Tibial artery (tissue), 4 donors: ENCODE measurements at regions not wholly inside any gene's neighbourhood (a gene's known extent, or its start where the extent isn't known, plus 50 kb on each side); places are given as distances from the start of the nearest gene placed in this dataset.

ENCODE experiments used
- DNase-seq, 2 donors: peaks; one replicate each; pipeline ENCODE4 v3.0.0-alpha.2; 2019
- H3K27ac ChIP-seq, 2 donors: fragments of 200-600 bp; sonication (generic) in 1 of 2; 1 replicate in 1 of 2; 2 replicates in 1 of 2; pipeline ENCODE4 v1.5.1; 2018 to 2019; ENCODE audit warnings: mild to moderate bottlenecking in 1 of 2
- H3K27me3 ChIP-seq, 2 donors: fragments of 200-600 bp; sonication (generic) in 1 of 2; one replicate each; pipeline versions ENCODE4 v1.5.1 to v1.6.0; 2016 to 2019
- H3K36me3 ChIP-seq, 3 donors: fragments of 200-600 bp; sonication (generic) in 2 of 3; one replicate each; pipeline ENCODE4 v1.5.1; 2016 to 2019; ENCODE audit warnings: mild to moderate bottlenecking in 2 of 3
- H3K4me1 ChIP-seq, 4 donors: fragments of 200-600 bp; sonication (generic) in 2 of 4; 1 replicate in 3 of 4; 2 replicates in 1 of 4; pipeline ENCODE4 v1.5.1; 2016 to 2019
- H3K4me3 ChIP-seq, 2 donors: fragments of 200-600 bp; sonication (generic) in 1 of 2; 1 replicate in 1 of 2; 2 replicates in 1 of 2; pipeline ENCODE4 v1.5.1; 2018 to 2019; ENCODE audit warnings: mild to moderate bottlenecking in 2 of 2
- H3K9me3 ChIP-seq, 3 donors: fragments of 200-600 bp; sonication (generic) in 1 of 3; one replicate each; pipeline ENCODE4 v1.5.1; 2016 to 2019
- CTCF ChIP-seq, 2 experiments: fragments of 200-600 bp in 1 of 2; fragments of 450-650 bp in 1 of 2; IDR thresholded peaks; one replicate each; pipeline ENCODE4 v1.5.1; 2017 to 2019; ENCODE audit warnings: antibody characterized with exemption in 2 of 2, mild to moderate bottlenecking in 1 of 2, moderate library complexity in 1 of 2
- intact Hi-C: fragments of 100-400 bp; cut with DNase I; formaldehyde crosslinking; loops from one replicate; pipeline ENCODE4 v1.15.0; 2023; ENCODE audit warnings: low total_unique reads

- TF ChIP-seq CTCF (IDR thresholded peaks at IDR 0.05), result peak; percentile 27 to 43
- Histone ChIP-seq H3K27ac (peak overlapping the region; percentile 20 to 26), H3K4me1 (peaks cover 0 to 23% (median 19%) of the 10 kb centered on the region in 4 donors), H3K27me3 (no peaks in the 10 kb centered on the region), H3K4me3 (no peak overlapping the region), H3K36me3 (no peaks in the 10 kb centered on the region), H3K9me3 (no peaks in the 10 kb centered on the region)
- peak; percentile 91 to 96 for DNase-seq
- intact Hi-C loops, result no loop called here
Measured at GRCh38 chr12:68406134-68406576, 74.0 kb upstream of the MDM1 start.

- peaks cover 0 to 23% (median 19%) of the 10 kb centered on the region in 4 donors for H3K4me1 ChIP-seq
- no peak for DNase-seq
- TF ChIP-seq CTCF (IDR thresholded peaks at IDR 0.05), result no peak
- no peak overlapping the region for H3K4me3 ChIP-seq
- no peaks in the 10 kb centered on the region for H3K36me3 ChIP-seq
- intact Hi-C loops, result no loop called here
- no peaks in the 10 kb centered on the region for H3K27me3 ChIP-seq
- no peak overlapping the region for H3K27ac ChIP-seq
- H3K9me3 ChIP-seq, result no peaks in the 10 kb centered on the region
Measured at GRCh38 chr12:68406911-68407310, 74.7 kb upstream of the MDM1 start.

- peaks cover 0 to 17% (median 16%) of the 10 kb centered on the region in 4 donors for H3K4me1 ChIP-seq
- intact Hi-C loops, result no loop called here
- H3K9me3 ChIP-seq, result no peaks in the 10 kb centered on the region
- no peak for TF ChIP-seq CTCF (IDR thresholded peaks at IDR 0.05)
- no peak overlapping the region for H3K4me3 ChIP-seq
- H3K27ac ChIP-seq, result no peak overlapping the region
- no peaks in the 10 kb centered on the region for H3K36me3 ChIP-seq
- H3K27me3 ChIP-seq, result no peaks in the 10 kb centered on the region
- no peak for DNase-seq
Measured at GRCh38 chr12:68410018-68410660, 78.0 kb upstream of the MDM1 start.

GRCh38 chr12:68411371-68411770 lies 79.2 kb upstream of the MDM1 start:
- TF ChIP-seq CTCF (IDR thresholded peaks at IDR 0.05), result no peak
- H3K4me3 ChIP-seq, result no peak overlapping the region
- intact Hi-C loops, result no loop called here

GRCh38 chr12:68414988-68415387 lies 82.8 kb upstream of the MDM1 start:
- Histone ChIP-seq H3K4me3 (no peak overlapping the region), H3K27ac (no peak overlapping the region), H3K36me3 (no peaks in the 10 kb centered on the region), H3K9me3 (no peaks in the 10 kb centered on the region), H3K27me3 (no peaks in the 10 kb centered on the region), H3K4me1 (peaks cover 0 to 14% (median 2%) of the 10 kb centered on the region in 4 donors)
- TF ChIP-seq CTCF (IDR thresholded peaks at IDR 0.05), result no peak
- no peak for DNase-seq
- intact Hi-C loops, result no loop called here

More at GRCh38 chr12:68411371-68411770, 79.2 kb upstream of the MDM1 start:
- Histone ChIP-seq H3K27me3 (no peaks in the 10 kb centered on the region), H3K27ac (no peak overlapping the region), H3K9me3 (no peaks in the 10 kb centered on the region), H3K36me3 (no peaks in the 10 kb centered on the region), H3K4me1 (peaks cover 0 to 5% (median 3%) of the 10 kb centered on the region in 4 donors)
- no peak for DNase-seq
